ENCODE measurements at regions not wholly inside any gene's neighbourhood (a gene's known extent, or its start where the extent isn't known, plus 50 kb on each side); places are given as distances from the start of the nearest gene placed in this dataset.
"Not testable (repeated sequence)": the region's sequence is repeated elsewhere in the genome, so short reads cannot be mapped to it uniquely, and the experiment has no call there.

DNA sequence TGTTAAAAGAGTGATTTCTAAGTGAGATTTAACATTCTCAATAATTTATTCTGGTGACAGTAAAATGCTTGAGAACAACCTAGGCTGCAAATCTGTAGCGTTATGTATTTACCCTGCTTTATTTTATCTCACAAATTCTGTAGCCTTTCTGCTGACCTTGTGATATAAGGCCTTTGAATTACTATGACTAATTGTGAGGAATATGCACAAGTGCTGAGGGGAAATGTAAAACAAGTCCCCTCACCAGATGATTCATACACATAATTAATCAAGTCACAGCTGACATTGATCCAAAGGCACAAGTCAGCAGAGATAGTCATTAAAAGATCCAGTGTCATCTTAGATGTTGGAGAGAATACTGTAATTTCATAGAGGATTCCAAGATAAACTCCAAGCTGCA is 992.7 kb upstream of the USP15 start:
- peaks cover 8% of the 10 kb centered on the region for H3K36me3 Mint-ChIP-seq (ENCODE audit: low read depth)
- no peak overlapping the region for H3K27ac Mint-ChIP-seq (ENCODE audit: unreplicated experiment)
- H3K9me3 Mint-ChIP-seq: peaks cover 15% of the 10 kb centered on the region
- H3K27me3 Mint-ChIP-seq (ENCODE audit: low read depth): no peaks in the 10 kb centered on the region
- H3K4me3 Mint-ChIP-seq: no peak overlapping the region
- TF ChIP-seq, protein P1, sequence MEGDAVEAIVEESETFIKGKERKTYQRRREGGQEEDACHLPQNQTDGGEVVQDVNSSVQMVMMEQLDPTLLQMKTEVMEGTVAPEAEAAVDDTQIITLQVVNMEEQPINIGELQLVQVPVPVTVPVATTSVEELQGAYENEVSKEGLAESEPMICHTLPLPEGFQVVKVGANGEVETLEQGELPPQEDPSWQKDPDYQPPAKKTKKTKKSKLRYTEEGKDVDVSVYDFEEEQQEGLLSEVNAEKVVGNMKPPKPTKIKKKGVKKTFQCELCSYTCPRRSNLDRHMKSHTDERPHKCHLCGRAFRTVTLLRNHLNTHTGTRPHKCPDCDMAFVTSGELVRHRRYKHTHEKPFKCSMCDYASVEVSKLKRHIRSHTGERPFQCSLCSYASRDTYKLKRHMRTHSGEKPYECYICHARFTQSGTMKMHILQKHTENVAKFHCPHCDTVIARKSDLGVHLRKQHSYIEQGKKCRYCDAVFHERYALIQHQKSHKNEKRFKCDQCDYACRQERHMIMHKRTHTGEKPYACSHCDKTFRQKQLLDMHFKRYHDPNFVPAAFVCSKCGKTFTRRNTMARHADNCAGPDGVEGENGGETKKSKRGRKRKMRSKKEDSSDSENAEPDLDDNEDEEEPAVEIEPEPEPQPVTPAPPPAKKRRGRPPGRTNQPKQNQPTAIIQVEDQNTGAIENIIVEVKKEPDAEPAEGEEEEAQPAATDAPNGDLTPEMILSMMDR (conservative IDR thresholded peaks at IDR 0.05): no peak
- no peak for DNase-seq (ENCODE audit: low read depth, low spot score)
- no peaks in the 10 kb centered on the region for H3K4me1 Mint-ChIP-seq

DNA sequence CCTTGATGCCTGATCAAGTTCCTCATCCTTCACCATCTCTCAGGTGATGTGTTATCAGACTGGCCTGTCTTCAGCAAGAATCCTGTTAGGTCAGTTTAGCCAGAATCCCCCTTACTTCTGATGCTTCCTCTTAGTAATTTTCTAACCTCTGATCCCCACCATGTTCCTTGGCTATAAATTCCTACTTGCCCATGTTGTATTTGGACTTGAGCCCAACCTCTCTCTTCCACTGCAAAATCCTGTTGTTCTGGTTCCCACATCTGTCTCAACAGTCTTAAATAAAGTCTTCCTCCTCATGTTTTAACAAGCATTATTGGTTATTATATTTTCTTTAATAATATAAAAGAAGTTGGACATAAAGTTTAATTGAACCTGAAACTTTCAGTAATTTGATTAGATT is 987.8 kb upstream of the USP15 start:
- Mint-ChIP-seq H3K9me3 (no peaks in the 10 kb centered on the region), H3K4me1 (no peaks in the 10 kb centered on the region), H3K27ac (ENCODE audit: unreplicated experiment) (no peak overlapping the region), H3K4me3 (no peak overlapping the region), H3K36me3 (ENCODE audit: low read depth) (no peaks in the 10 kb centered on the region), H3K27me3 (ENCODE audit: low read depth) (no peaks in the 10 kb centered on the region)
- DNase-seq (ENCODE audit: low read depth, low spot score): no peak
- TF ChIP-seq, protein P1 (conservative IDR thresholded peaks at IDR 0.05): no peak

GRCh38 chr12:61282790-61283575 is 977.2 kb upstream of the USP15 start:
- DNase-seq (ENCODE audit: low read depth, low spot score): no peak
- Mint-ChIP-seq H3K4me3 (no peak overlapping the region), H3K4me1 (no peaks in the 10 kb centered on the region), H3K27me3 (ENCODE audit: low read depth) (no peaks in the 10 kb centered on the region), H3K27ac (ENCODE audit: unreplicated experiment) (no peak overlapping the region), H3K9me3 (peaks cover 14% of the 10 kb centered on the region), H3K36me3 (ENCODE audit: low read depth) (no peaks in the 10 kb centered on the region)
- TF ChIP-seq, protein P1 (conservative IDR thresholded peaks at IDR 0.05): no peak

GRCh38 chr12:61290473-61290872 is 969.7 kb upstream of the USP15 start:
- Mint-ChIP-seq H3K36me3 (ENCODE audit: low read depth) (peaks cover 5% of the 10 kb centered on the region), H3K27me3 (ENCODE audit: low read depth) (no peaks in the 10 kb centered on the region), H3K27ac (ENCODE audit: unreplicated experiment) (no peak overlapping the region), H3K4me3 (no peak overlapping the region), H3K9me3 (peaks cover 17% of the 10 kb centered on the region), H3K4me1 (no peaks in the 10 kb centered on the region)
- DNase-seq (ENCODE audit: low read depth, low spot score): no peak
- TF ChIP-seq, protein P1 (conservative IDR thresholded peaks at IDR 0.05): no peak

GRCh38 chr12:61291647-61292046 is 968.6 kb upstream of the USP15 start:
- H3K4me1 Mint-ChIP-seq: no peaks in the 10 kb centered on the region
- peaks cover 5% of the 10 kb centered on the region for H3K36me3 Mint-ChIP-seq (ENCODE audit: low read depth)
- H3K27me3 Mint-ChIP-seq (ENCODE audit: low read depth): no peaks in the 10 kb centered on the region
- TF ChIP-seq, protein P1 (conservative IDR thresholded peaks at IDR 0.05): no peak
- H3K4me3 Mint-ChIP-seq: no peak overlapping the region
- H3K27ac Mint-ChIP-seq (ENCODE audit: unreplicated experiment): no peak overlapping the region
- peaks cover 19% of the 10 kb centered on the region for H3K9me3 Mint-ChIP-seq
- DNase-seq (ENCODE audit: low read depth, low spot score): no peak

DNA sequence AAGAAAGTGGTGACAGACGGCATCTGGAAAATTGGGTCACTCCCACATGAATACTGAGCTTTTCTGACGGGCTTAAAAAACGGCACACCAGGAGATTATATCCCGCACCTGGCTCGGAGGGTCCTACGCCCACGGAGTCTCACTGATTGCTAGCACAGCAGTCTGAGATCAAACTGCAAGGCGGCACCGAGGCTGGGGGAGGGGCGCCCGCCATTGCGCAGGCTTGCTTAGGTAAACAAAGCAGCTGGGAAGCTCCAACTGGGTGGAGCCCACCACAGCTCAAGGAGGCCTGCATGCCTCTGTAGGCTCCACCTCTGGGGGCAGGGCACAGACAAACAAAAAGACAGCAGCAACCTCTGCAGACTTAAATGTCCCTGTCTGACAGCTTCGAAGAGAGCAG is 966.2 kb upstream of the USP15 start:
- H3K36me3 Mint-ChIP-seq (ENCODE audit: low read depth); H3K27ac Mint-ChIP-seq (ENCODE audit: unreplicated experiment); DNase-seq (ENCODE audit: low read depth, low spot score); H3K4me3 Mint-ChIP-seq; H3K4me1 Mint-ChIP-seq; H3K9me3 Mint-ChIP-seq; H3K27me3 Mint-ChIP-seq (ENCODE audit: low read depth): not testable (repeated sequence)
